Smooth muscle cell (in vitro differentiated cells): ENCODE measurements at regions not wholly inside any gene's neighbourhood (a gene's known extent, or its start where the extent isn't known, plus 50 kb on each side); places are given as distances from the start of the nearest gene placed in this dataset.

Source experiments
- DNase-seq: peaks from one replicate; lab custom pipeline; 2025; ENCODE audit not compliant: unreplicated experiment; lab: John Stamatoyannopoulos, UW
- H2AFZ ChIP-seq: fragments of 200-600 bp; sonication (generic); 2 replicates; pipeline ENCODE4 v1.6.0; 2016; ENCODE audit warnings: antibody characterized with exemption, low read depth, mild to moderate bottlenecking
- H3F3A ChIP-seq: fragments of 200-600 bp; sonication (generic); 2 replicates; pipeline ENCODE4 v1.6.0; 2017; ENCODE audit warnings: antibody characterized with exemption, low read depth
- H3K27ac ChIP-seq: fragments of 200-600 bp; sonication (generic); 2 replicates; pipeline ENCODE4 v1.5.1; 2016; ENCODE audit warnings: low read depth, mild to moderate bottlenecking
- H3K27me3 ChIP-seq: fragments of 200-600 bp; sonication (generic); 2 replicates; pipeline ENCODE4 v1.6.1; 2016; ENCODE audit warnings: low read depth, mild to moderate bottlenecking
- H3K36me3 ChIP-seq: fragments of 200-600 bp; sonication (generic); 2 replicates; pipeline ENCODE4 v1.5.1; 2016; ENCODE audit warnings: low read depth
- H3K4me1 ChIP-seq: fragments of 200-600 bp; sonication (generic); 2 replicates; pipeline ENCODE4 v1.5.1; 2016; ENCODE audit warnings: low read depth
- H3K4me2 ChIP-seq: fragments of 200-600 bp; sonication (generic); 2 replicates; pipeline ENCODE4 v1.6.0; 2016; ENCODE audit warnings: mild to moderate bottlenecking
- H3K4me3 ChIP-seq: fragments of 200-600 bp; sonication (generic); 2 replicates; pipeline ENCODE4 v1.5.1; 2016; ENCODE audit warnings: mild to moderate bottlenecking
- H3K79me2 ChIP-seq: fragments of 200-600 bp; sonication (generic); 2 replicates; pipeline ENCODE4 v1.6.0; 2016; ENCODE audit warnings: low read depth, mild to moderate bottlenecking
- H3K9ac ChIP-seq: fragments of 200-600 bp; sonication (generic); 2 replicates; pipeline ENCODE4 v1.6.0; 2016; ENCODE audit warnings: low read depth
- H3K9me3 ChIP-seq: fragments of 200-600 bp; sonication (generic); replicated peaks from 2 replicates; pipeline ENCODE4 v1.5.1; 2016; ENCODE audit warnings: low read depth
- H4K20me1 ChIP-seq: fragments of 200-600 bp; sonication (generic); 2 replicates; pipeline ENCODE4 v1.6.0; 2016; ENCODE audit warnings: low read depth
- WGBS: methylation state at CpG from one replicate; pipeline ENCODE4 v1.1.7; 2016; ENCODE audit warnings: low lambda C conversion rate; 5-methylcytosine and 5-hydroxymethylcytosine counted together
- TF ChIP-seq, protein P1 (sequence below): fragments of 200-600 bp; sonication (generic); IDR thresholded peaks from 2 replicates; pipeline ENCODE4 v1.5.1; 2017; ENCODE audit warnings: borderline replicate concordance, mild to moderate bottlenecking, antibody characterized with exemption; ENCODE audit not compliant: insufficient read depth, poor library complexity, severe bottlenecking

- Histone ChIP-seq H3K27ac (no peak overlapping the region), H3K4me3 (no peak overlapping the region), H3K4me2 (no peak overlapping the region), H3F3A (no peaks in the 10 kb centered on the region), H2AFZ (no peak overlapping the region), H3K9me3 (no peaks in the 10 kb centered on the region), H3K9ac (no peak overlapping the region), H3K4me1 (no peaks in the 10 kb centered on the region), H3K79me2 (no peaks in the 10 kb centered on the region), H4K20me1 (no peaks in the 10 kb centered on the region), H3K27me3 (peaks cover 3% of the 10 kb centered on the region), H3K36me3 (no peaks in the 10 kb centered on the region)
- DNase-seq = no peak
- TF ChIP-seq, protein P1, sequence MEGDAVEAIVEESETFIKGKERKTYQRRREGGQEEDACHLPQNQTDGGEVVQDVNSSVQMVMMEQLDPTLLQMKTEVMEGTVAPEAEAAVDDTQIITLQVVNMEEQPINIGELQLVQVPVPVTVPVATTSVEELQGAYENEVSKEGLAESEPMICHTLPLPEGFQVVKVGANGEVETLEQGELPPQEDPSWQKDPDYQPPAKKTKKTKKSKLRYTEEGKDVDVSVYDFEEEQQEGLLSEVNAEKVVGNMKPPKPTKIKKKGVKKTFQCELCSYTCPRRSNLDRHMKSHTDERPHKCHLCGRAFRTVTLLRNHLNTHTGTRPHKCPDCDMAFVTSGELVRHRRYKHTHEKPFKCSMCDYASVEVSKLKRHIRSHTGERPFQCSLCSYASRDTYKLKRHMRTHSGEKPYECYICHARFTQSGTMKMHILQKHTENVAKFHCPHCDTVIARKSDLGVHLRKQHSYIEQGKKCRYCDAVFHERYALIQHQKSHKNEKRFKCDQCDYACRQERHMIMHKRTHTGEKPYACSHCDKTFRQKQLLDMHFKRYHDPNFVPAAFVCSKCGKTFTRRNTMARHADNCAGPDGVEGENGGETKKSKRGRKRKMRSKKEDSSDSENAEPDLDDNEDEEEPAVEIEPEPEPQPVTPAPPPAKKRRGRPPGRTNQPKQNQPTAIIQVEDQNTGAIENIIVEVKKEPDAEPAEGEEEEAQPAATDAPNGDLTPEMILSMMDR = no peak
- 93% methylated on average over 47 of the region's 47 CpGs for WGBS
Observed at GRCh38 chr9:2933165-2934095, 89.5 kb upstream of the PUM3 start.

GRCh38 chr9:2928411-2928810 is 84.5 kb upstream of the PUM3 start:
- no peaks in the 10 kb centered on the region for H4K20me1 ChIP-seq
- DNase-seq = no peak
- no peak overlapping the region for H3K4me3 ChIP-seq
- no peak overlapping the region for H3K27ac ChIP-seq
- WGBS = 79% methylated on average over 3 of the region's 3 CpGs
- H3K36me3 ChIP-seq = no peaks in the 10 kb centered on the region
- H3K4me1 ChIP-seq = no peaks in the 10 kb centered on the region
- H3K9me3 ChIP-seq = no peaks in the 10 kb centered on the region
- H3K27me3 ChIP-seq = peaks cover 5% of the 10 kb centered on the region
- no peak overlapping the region for H3K4me2 ChIP-seq
- no peaks in the 10 kb centered on the region for H3F3A ChIP-seq
- H2AFZ ChIP-seq = no peak overlapping the region
- TF ChIP-seq, protein P1 = no peak
- no peaks in the 10 kb centered on the region for H3K79me2 ChIP-seq
- H3K9ac ChIP-seq = no peak overlapping the region

- Histone ChIP-seq H3K4me3 (no peak overlapping the region), H2AFZ (no peak overlapping the region), H3K9ac (no peak overlapping the region), H3K4me1 (no peaks in the 10 kb centered on the region), H3F3A (no peaks in the 10 kb centered on the region), H3K27me3 (peaks cover 16% of the 10 kb centered on the region), H4K20me1 (no peaks in the 10 kb centered on the region), H3K36me3 (no peaks in the 10 kb centered on the region), H3K79me2 (no peaks in the 10 kb centered on the region), H3K27ac (no peak overlapping the region), H3K9me3 (no peaks in the 10 kb centered on the region), H3K4me2 (no peak overlapping the region)
- TF ChIP-seq, protein P1 = no peak
- 85% methylated on average over 5 of the region's 5 CpGs for WGBS
- DNase-seq = no peak
Observed at GRCh38 chr9:2925016-2925415, 81.1 kb upstream of the PUM3 start.

GRCh38 chr9:2924380-2924768 is 80.5 kb upstream of the PUM3 start:
- H3K9me3 ChIP-seq = no peaks in the 10 kb centered on the region
- H3K36me3 ChIP-seq = no peaks in the 10 kb centered on the region
- H3F3A ChIP-seq = no peaks in the 10 kb centered on the region
- no peaks in the 10 kb centered on the region for H3K4me1 ChIP-seq
- no peak overlapping the region for H2AFZ ChIP-seq
- no peak overlapping the region for H3K4me3 ChIP-seq
- WGBS = 78% methylated on average over 3 of the region's 3 CpGs
- no peaks in the 10 kb centered on the region for H3K79me2 ChIP-seq
- H3K4me2 ChIP-seq = no peak overlapping the region
- no peak for DNase-seq
- H3K9ac ChIP-seq = no peak overlapping the region
- H3K27me3 ChIP-seq = peaks cover 16% of the 10 kb centered on the region
- TF ChIP-seq, protein P1 = no peak
- no peaks in the 10 kb centered on the region for H4K20me1 ChIP-seq
- H3K27ac ChIP-seq = no peak overlapping the region
